ENCODE measurements at regions not wholly inside any gene's neighbourhood (a gene's known extent, or its start where the extent isn't known, plus 50 kb on each side); places are given as distances from the start of the nearest gene placed in this dataset.
"Not testable (repeated sequence)": the region's sequence is repeated elsewhere in the genome, so short reads cannot be mapped to it uniquely, and the experiment has no call there.

DNA sequence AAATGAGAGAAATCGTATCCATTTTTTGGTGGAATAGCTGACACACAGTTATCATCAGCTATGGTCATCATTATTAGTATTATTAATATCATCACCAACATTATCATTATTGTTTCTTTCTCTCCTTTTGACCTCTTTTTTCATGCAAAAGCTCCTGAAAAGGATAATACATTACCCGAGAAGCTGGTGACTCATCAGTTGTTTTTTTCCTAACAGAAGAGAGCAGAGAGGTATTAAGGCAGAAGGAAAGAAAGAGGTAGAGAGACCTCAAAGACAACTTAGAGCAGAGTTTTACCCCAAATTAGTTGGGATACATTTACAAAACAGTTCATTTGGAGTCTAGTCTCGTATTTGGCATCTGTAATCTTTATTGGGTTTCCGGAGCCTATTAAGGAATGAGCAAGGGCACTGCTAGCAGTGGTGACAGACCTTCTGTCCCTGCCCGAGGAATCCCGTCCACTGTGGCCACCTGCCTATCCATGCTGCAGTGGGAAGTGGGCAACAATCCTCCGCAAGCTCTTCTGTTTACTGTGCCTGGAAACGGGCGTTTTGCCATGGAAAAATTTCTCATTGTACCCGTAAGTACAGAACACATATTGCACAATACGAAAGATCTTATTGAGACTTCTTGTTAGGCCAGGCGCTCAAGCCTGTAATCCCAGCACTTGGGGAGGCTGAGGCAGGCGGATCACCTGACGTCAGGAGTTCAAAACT lies 170.0 kb upstream of the MKLN1 start:
- POLR2A ChIA-PET, result interaction anchor here (0.6 to 6.0 kb wide), 9 partner anchors 11 to 344 kb away, joined by 3 to 76 read pairs (median 3); no protein-coding TSS in a partner anchor
- peak; percentile 88 for DNase-seq (ENCODE audit: unreplicated experiment)
- Mint-ChIP-seq H3K27me3 (ENCODE audit: insufficient read depth, unreplicated experiment) (no peaks in the 10 kb centered on the region), H3K4me3 (ENCODE audit: unreplicated experiment) (peak overlapping the region; percentile 38), H3K4me1 (ENCODE audit: insufficient read depth, unreplicated experiment) (peaks cover 26% of the 10 kb centered on the region), H3K36me3 (ENCODE audit: insufficient read depth, unreplicated experiment) (no peaks in the 10 kb centered on the region), H3K9me3 (ENCODE audit: unreplicated experiment) (no peaks in the 10 kb centered on the region), H3K27ac (ENCODE audit: low read depth, unreplicated experiment) (peak overlapping the region; percentile 96)
- intact Hi-C loops (cut with micrococcal nuclease), result no loop called here
- TF ChIP-seq, protein P1, sequence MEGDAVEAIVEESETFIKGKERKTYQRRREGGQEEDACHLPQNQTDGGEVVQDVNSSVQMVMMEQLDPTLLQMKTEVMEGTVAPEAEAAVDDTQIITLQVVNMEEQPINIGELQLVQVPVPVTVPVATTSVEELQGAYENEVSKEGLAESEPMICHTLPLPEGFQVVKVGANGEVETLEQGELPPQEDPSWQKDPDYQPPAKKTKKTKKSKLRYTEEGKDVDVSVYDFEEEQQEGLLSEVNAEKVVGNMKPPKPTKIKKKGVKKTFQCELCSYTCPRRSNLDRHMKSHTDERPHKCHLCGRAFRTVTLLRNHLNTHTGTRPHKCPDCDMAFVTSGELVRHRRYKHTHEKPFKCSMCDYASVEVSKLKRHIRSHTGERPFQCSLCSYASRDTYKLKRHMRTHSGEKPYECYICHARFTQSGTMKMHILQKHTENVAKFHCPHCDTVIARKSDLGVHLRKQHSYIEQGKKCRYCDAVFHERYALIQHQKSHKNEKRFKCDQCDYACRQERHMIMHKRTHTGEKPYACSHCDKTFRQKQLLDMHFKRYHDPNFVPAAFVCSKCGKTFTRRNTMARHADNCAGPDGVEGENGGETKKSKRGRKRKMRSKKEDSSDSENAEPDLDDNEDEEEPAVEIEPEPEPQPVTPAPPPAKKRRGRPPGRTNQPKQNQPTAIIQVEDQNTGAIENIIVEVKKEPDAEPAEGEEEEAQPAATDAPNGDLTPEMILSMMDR (IDR thresholded peaks at IDR 0.05; ENCODE audit: unreplicated experiment), result no peak
- BruUV-seq (replicated peaks), result no TSS peak
- CTCF ChIA-PET, result interaction anchor here (0.6 to 1.2 kb wide), 3 partner anchors 12 to 1333 kb away, joined by 3 to 4 read pairs (median 4); no protein-coding TSS in a partner anchor

GRCh38 chr7:131158244-131158636 lies 169.4 kb upstream of the MKLN1 start:
- intact Hi-C loops (cut with micrococcal nuclease); H3K27me3 Mint-ChIP-seq (ENCODE audit: insufficient read depth, unreplicated experiment); H3K9me3 Mint-ChIP-seq (ENCODE audit: unreplicated experiment); BruUV-seq (replicated peaks); DNase-seq (ENCODE audit: unreplicated experiment); H3K36me3 Mint-ChIP-seq (ENCODE audit: insufficient read depth, unreplicated experiment): not testable (repeated sequence)
- ChIA-PET CTCF (interaction anchor here (0.6 to 1.5 kb wide), 5 partner anchors 13 to 1334 kb away, joined by 3 to 4 read pairs (median 4); no protein-coding TSS in a partner anchor), POLR2A (interaction anchor here (0.6 to 6.0 kb wide), 7 partner anchors 11 to 172 kb away, joined by 3 to 76 read pairs (median 3); no protein-coding TSS in a partner anchor)
- peak overlapping the region; percentile 38 for H3K4me3 Mint-ChIP-seq (ENCODE audit: unreplicated experiment)
- peak overlapping the region; percentile 96 for H3K27ac Mint-ChIP-seq (ENCODE audit: low read depth, unreplicated experiment)
- H3K4me1 Mint-ChIP-seq (ENCODE audit: insufficient read depth, unreplicated experiment), result peaks cover 26% of the 10 kb centered on the region

DNA sequence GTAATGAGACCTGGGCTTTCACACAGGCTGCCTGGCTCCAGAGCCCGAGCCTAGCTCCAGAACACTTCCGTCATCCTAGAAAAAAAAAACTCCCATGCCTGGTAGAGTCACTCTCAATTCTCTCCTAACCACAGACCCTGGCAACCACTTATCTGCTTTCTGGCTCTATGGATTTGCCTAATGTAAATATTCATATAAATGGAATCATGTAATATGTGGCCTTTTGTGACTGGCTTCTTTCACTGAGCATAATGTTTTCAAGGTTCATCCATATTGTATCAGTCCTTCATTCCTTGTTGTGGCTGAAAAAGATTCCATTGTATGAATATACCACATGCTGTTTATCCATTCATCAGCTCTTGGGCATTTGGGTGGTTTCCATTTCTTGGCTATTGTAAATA lies 167.7 kb upstream of the MKLN1 start:
- no peaks in the 10 kb centered on the region for H3K36me3 Mint-ChIP-seq (ENCODE audit: insufficient read depth, unreplicated experiment)
- H3K9me3 Mint-ChIP-seq (ENCODE audit: unreplicated experiment), result no peaks in the 10 kb centered on the region
- H3K27me3 Mint-ChIP-seq (ENCODE audit: insufficient read depth, unreplicated experiment), result no peaks in the 10 kb centered on the region
- no peak overlapping the region for H3K4me3 Mint-ChIP-seq (ENCODE audit: unreplicated experiment)
- TF ChIP-seq, protein P1 (IDR thresholded peaks at IDR 0.05; ENCODE audit: unreplicated experiment), result no peak
- BruUV-seq (replicated peaks), result no TSS peak
- CTCF ChIA-PET, result interaction anchor here (0.7 to 1.0 kb wide), 2 partner anchors 50 to 88 kb away, joined by 3 to 5 read pairs; no protein-coding TSS in a partner anchor
- DNase-seq (ENCODE audit: unreplicated experiment), result peak; percentile 12
- peaks cover 32% of the 10 kb centered on the region for H3K4me1 Mint-ChIP-seq (ENCODE audit: insufficient read depth, unreplicated experiment)
- POLR2A ChIA-PET, result interaction anchor here (1.1 to 6.0 kb wide), 4 partner anchors 10 to 54 kb away, joined by 3 to 76 read pairs (median 4); no protein-coding TSS in a partner anchor
- intact Hi-C loops (cut with micrococcal nuclease), result loop anchor here (5.0 kb wide), 1 partner anchor 167 kb away; the partner anchor contains the start of gene MKLN1
- no peak overlapping the region for H3K27ac Mint-ChIP-seq (ENCODE audit: low read depth, unreplicated experiment)

DNA sequence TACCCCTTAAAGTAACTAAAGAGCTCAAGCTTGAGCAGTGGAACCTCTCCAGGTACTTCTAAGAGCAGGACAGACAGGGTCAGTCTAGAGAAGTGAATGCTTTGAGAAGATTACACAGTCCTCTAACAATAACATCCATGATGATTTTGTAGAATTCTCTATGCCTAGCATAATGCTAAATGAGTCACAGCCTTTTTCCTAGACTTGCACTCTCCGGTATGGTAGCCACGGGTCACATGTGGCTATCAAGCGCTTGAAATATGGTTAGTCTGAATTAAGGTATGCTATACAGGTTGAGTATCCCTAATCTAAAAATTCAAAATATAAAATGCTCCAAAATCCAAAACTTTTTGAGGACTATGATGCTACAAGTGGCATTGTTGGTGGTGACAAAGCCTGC lies 166.6 kb upstream of the MKLN1 start:
- H3K27ac Mint-ChIP-seq (ENCODE audit: low read depth, unreplicated experiment), result no peak overlapping the region
- no TSS peak for BruUV-seq (replicated peaks)

More for the DNA sequence above, 166.6 kb upstream of the MKLN1 start:
- TF ChIP-seq, protein P1 (IDR thresholded peaks at IDR 0.05; ENCODE audit: unreplicated experiment), result no peak
- intact Hi-C loops (cut with micrococcal nuclease), result loop anchor here (5.0 kb wide), 1 partner anchor 166 kb away; the partner anchor contains the start of gene MKLN1
- H3K27me3 Mint-ChIP-seq (ENCODE audit: insufficient read depth, unreplicated experiment), result no peaks in the 10 kb centered on the region
- ChIA-PET CTCF (interaction anchor here (0.6 to 1.0 kb wide), 3 partner anchors 19 to 1847 kb away, joined by 3 to 5 read pairs (median 4); no protein-coding TSS in a partner anchor), POLR2A (interaction anchor here (1.0 kb wide), 1 partner anchor 11 kb away, joined by 4 read pairs; no protein-coding TSS in a partner anchor)
- peaks cover 7% of the 10 kb centered on the region for H3K9me3 Mint-ChIP-seq (ENCODE audit: unreplicated experiment)
- no peak overlapping the region for H3K4me3 Mint-ChIP-seq (ENCODE audit: unreplicated experiment)
- no peak for DNase-seq (ENCODE audit: unreplicated experiment)
- H3K36me3 Mint-ChIP-seq (ENCODE audit: insufficient read depth, unreplicated experiment), result no peaks in the 10 kb centered on the region
- peaks cover 41% of the 10 kb centered on the region for H3K4me1 Mint-ChIP-seq (ENCODE audit: insufficient read depth, unreplicated experiment)
